Islet of Langerhans (tissue), 1 donor: ENCODE measurements at regions not wholly inside any gene's neighbourhood (a gene's known extent, or its start where the extent isn't known, plus 50 kb on each side); places are given as distances from the start of the nearest gene placed in this dataset.
"Not testable (repeated sequence)": the region's sequence is repeated elsewhere in the genome, so short reads cannot be mapped to it uniquely, and the experiment has no call there.

Source experiments
- FAIRE-seq: peaks from one replicate; lab custom pipeline; 2011; peaks lifted over from hg19 to GRCh38; lab: Jason Lieb, UNC

DNA sequence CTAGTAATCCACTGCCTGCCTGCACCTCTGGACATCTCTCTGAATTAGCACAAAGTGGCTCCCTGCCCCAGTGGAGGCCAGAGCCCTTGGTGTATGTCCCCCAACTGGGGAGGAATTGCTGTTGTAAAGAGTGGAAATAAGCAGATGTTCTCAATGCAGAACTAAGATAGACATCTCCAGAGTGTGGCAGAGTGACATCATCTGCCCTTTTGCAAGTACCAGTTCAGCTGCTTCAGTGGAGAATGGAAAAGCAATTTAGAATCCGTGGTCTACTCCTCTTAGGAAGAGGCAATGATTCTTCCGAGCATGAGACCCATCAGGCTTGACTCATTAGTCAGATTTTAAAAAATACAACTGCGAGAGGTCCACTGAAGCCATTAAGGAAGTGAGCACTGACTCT lies 1512.0 kb upstream of the GOT2 start:
- FAIRE-seq = no peak

DNA sequence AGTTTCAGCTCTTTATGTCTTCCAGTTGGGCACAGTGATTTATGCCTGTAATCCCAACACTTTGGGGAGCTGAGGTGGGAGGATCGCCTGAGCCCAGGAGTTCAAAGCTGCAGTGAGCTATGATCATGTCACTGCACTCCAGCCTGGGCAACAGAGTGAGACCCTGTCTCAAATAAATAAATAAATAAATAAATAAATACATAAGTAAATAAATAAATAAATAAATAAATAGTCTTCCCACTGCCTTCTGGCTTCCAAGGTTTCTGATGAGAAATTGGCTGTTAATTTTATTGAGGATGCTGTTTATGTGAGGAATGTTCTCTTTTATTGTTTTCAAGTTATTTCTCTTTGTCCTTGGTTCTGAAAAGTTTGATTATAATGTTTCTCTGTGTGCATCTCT lies 1507.6 kb upstream of the GOT2 start:
- FAIRE-seq = no peak

DNA sequence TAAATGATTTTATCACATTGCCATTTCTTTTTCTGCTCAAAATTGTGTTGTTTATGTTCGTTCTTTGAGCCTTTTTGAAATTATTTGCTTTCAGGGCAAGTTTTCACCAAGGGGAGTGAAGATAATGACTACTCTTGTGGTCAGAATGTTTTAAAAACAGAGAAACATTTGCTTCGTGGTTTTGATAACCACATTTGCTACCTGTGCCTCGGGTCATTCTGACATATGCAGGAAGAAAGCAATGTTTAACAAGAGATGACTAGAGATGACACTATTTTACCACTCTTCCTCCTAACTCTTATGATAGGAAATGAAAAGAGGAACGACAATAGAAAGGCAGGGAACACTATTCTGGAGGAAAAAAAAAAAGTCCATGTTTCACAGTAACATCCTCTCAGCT lies 1496.5 kb upstream of the GOT2 start:
- no peak for FAIRE-seq

DNA sequence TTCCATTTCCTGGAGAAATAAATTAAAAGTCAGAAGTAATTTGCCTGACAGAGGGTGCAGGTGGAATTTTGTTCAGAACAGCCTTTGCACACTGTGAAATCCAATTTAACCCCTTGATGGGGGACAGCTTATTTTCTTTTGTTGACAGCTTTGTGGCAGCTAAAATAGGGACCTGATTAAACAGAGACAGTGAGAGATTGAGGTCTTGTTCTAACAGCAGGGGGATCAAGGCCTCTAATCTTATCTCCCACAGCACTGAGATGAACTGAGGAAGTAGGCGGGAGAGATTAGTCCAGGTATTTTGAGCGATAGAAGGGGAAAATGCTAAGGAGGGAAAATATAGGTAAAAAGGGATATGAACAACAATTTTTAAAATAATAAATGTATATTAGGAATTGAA lies 1491.4 kb upstream of the GOT2 start:
- FAIRE-seq = no peak

DNA sequence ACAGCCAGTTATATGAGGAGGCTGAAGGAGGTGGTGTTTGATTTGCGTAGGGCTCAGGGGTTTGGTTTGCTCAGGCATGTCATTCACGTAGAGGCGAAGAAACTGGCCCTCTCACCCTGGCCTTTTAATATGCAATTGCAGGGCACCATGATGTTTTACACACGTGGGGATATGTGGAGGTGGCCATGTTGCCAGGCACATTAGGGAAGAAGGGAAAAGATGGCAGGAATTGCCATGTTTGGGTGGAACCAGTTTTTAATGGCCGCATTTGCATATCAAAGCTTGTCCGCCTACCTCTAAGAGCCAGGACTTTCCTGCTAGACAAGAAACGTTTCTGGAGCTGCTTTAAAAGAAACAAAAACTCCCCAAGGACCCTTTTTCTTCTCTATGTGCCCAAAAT lies 1483.7 kb upstream of the GOT2 start:
- FAIRE-seq = no peak

DNA sequence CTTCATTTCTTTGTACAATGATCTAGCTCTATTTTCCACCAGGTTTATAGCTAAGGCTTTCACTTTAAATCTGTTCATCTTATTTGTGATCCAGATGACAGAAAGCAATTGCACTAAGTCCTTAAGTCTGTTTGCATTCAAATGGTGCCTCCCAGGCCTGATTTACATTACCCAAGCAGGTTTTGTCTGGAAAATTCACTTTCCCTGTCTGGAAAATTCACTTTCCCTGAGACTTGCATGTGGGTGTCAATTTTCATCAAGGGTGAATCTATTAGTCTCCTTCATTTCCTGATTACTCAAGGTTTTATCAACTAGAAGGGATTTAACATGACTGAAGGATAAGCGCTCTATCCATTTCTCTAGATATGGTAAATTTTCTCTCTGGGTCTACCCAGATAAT lies 1480.2 kb upstream of the GOT2 start:
- no peak for FAIRE-seq

DNA sequence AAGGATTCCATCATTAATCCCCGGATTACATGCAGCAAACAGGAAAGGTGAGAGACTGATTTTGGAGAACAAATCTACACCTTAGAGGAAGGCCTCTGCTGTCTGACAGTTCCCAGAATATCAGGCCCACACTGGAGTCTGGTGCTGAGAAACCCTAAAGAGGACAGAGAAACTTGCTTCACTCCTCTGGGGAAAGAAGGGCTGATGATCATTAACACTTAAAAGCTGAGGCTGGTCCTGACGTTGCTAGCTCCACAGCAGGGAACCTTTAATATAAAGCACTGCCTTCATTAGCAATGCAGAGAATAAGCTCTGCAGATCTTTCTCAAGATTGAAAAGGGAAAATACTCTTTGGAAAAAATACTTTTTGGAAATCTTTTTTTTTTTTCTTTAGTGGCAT lies 1472.4 kb upstream of the GOT2 start:
- no peak for FAIRE-seq

DNA sequence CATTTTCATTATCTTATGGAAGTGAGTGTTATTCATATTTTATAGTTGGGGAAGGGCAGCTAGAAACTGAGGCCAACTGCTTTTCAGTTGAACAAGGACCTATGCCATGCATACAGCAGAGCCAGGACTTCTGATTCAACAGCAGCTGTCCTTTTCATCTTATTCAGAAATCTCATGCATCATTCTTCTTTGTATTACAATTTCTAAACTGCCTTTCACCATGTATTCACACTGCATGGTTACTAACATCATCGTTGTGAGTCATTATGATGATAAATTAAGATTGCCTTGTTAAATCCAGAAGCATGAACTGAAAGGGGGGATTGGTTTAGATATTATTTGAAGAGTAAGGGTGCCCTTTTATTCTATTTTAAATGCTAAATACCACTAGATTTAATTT lies 1470.1 kb upstream of the GOT2 start:
- FAIRE-seq = no peak

DNA sequence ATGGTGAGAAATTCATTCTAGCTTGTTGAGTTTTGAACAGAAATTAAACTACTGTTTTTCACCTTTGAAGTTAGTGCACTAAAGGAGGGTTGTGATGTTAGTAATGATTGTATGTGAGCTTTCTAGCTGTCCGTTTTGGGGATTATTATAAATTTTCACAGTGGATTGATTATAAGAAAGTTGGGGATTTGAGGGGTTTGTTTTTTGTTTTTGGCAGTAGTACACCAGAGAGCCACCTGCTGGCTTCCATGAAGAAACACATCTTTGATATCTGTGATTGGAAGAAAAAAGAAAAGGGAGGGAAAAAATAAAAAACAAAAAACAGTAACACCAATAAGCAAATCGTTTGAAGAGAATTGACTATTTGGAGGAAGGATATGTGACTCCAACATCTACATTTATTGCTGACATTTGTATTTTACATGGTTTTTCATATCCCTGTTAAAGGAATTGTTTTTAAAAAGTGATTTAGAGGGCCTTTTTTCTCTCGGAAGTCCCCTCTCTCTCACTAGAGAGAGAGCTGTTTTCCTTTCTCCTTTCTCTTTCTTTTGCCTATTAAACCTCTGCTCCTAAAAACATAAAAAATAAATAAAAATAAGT lies 1469.5 kb upstream of the GOT2 start:
- peak; percentile 56 for FAIRE-seq

DNA sequence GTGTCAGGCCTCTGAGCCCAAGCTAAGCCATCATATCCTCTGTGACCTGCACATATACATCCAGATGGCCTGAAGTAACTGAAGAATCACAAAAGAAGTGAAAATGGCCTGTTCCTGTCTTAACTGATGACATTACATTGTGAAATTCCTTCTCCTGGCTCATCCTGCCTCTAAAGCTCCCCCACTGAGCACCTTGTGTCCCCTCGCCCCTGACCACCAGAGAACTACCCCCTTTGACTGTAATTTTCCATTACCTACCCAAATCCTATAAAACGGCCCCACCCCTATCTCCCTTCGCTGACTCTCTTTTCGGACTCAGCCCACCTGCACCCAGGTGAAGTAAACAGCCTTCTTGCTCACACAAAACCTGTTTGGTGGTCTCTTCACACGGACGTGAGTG lies 1466.6 kb upstream of the GOT2 start:
- not testable (repeated sequence) for FAIRE-seq

DNA sequence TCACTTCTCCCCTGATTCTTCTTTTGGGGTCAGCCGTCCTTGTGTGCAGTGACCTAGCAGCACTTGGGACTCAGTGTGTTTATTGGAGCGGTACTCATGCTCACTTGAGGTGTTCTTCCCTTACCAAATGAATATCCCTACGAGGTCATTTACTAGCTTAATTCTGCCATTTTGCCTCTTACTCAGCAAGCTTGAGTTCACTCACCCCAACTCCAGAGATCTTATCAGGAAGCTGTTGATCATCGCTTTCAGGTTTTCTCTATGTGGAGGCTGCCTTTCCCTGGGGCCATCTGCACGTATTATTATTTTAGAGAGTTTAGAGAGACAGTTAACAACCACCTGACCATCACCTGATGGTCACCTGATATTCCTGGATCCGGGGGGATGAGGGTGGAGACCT lies 1466.0 kb upstream of the GOT2 start:
- no peak for FAIRE-seq

DNA sequence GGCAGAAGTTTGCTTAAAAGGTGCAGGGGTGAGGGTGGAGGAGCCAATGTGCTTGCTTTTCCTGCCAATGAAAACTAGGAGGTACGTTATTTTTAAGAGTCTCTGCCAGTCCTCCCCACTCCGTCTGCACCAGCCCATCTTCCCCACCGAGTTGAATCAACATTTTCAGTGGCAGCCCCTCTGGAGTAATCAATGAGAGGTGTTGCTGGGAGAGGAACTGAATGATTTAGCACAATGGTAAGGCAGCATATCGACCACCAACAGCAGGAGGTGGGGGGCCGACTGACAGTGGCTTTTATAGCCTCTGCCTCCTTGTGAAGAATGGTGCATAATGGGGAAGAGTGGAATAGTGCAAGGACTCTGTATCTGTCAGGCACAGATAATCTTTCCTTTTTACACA lies 1465.0 kb upstream of the GOT2 start:
- no peak for FAIRE-seq

DNA sequence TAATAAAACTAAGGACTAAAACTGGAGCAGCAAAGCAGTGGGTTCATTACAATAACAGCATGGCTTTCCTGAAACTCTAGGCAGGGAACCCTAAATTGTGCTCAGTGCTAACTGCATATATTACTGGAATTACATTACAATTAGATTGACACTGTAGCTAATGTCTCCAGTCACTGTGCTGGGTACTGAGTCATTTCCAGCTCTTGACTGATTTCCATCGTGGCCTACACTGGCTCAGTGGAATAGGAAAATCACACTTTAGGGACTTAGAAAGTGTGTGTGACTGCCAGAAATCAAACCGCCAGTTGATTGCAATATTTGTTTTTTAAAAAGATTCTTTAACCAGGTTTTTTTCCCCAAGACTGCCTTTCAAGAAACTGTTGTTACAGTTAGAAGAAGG lies 1447.4 kb upstream of the GOT2 start:
- no peak for FAIRE-seq

DNA sequence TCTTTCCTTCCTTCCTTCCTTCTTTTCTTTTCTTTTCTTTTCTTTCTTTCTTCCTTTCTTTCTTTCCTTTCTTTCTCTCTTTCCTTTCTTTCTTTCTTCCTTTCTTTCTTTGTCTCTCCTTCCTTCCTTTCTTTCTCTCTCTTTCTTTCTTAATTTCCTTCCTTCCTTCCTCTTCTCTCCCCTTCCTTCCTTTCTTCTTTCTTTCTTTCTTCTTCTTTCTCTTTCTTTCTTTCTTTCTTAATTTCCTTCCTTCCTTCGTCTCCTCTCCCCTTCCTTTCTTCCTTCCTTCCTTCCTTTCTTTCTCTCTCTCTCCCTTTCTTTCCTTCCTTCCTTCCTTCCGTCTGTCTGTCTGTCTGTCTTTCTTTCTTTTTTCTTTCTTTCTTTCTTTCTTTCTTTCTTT lies 1446.5 kb upstream of the GOT2 start:
- no peak for FAIRE-seq

DNA sequence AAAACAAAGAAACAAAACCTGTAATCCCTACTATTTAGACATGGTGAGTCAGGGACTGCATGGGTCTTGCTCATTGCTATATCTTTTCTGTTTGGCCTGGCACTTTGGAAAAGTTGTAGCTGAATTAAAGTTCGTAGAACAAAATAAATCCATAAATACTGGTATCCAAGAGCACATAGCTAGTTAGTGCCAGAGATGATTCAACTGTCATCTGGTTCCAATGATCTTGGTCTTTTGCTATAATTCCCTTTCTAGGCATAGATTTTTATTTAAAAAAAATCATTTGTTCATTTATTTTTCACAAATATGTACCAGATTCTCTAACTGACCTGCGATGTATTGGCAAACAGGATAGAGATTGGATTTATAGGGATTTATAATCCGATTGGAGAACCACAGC lies 1436.1 kb upstream of the GOT2 start:
- no peak for FAIRE-seq

DNA sequence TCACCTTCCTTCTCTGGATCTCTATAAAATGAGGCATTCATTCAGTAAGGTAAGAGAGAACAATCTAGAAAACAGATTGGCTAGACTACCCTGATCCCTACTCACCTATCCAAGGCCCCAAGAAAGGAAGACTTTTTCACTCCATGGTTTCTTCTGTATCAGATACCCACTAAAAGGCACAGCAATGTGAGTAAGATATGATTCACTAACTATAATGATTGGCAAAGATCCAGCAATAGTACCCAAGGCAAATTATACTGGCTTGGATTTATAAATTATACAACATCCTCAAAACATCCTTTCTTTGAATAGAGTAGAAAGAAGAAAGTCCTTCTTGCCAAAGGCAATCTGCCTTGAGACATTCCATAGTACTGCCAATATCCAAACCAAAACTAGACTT lies 1432.0 kb upstream of the GOT2 start:
- no peak for FAIRE-seq

DNA sequence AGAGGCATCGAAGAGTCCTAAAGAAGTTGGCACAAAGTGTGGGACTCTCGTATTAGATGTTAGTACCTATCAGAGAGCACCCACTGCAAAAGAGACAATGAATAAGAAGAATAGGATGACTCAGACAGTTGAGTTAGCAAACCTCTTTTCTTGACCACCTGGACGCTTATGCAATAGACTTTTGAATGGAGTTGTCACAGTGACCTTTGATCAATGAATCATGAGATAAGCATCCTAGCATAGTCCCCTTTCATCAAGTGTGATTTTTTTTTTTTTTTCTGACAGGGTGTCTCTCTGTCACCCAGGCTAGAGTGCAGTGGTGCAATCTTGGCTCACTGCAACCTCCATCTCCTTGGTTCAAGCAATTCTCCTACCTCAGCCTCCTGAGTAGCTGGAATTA lies 1417.9 kb upstream of the GOT2 start:
- FAIRE-seq = no peak

DNA sequence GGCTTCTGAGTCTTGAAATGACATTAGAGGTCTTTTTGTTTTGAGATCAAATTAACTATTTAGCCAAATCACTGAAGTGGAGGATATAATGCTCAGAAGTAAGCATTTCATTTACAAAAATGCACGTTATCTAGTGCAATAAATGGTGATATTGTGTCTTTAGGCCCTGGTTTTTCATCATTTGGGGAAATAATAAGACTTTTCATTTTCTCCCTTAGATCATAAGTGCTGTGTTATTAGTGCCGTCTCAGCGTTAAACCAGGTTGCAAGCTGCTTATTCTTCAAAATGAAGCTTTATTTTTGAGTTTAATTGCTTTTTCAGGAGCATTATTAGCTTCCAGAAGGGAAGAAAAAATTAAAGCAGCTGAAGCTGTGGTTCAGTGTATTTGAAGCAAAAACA lies 1416.8 kb upstream of the GOT2 start:
- no peak for FAIRE-seq

DNA sequence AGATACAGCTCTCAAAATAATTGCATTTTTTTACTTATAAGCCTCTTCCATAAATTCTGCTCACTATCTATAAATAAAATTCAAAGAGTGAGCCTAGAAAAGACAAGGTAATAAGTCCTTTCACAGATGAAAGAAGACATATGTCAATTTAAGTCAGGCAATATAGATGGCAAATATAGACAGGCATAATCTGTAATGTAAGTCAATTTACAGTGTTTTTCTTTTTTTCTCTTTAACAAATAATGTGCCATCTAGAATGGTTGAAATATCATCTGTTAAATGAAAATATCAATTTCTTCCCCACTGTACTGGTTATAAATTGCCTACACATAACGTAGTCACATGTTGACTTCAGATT lies 1409.2 kb upstream of the GOT2 start:
- FAIRE-seq = no peak

DNA sequence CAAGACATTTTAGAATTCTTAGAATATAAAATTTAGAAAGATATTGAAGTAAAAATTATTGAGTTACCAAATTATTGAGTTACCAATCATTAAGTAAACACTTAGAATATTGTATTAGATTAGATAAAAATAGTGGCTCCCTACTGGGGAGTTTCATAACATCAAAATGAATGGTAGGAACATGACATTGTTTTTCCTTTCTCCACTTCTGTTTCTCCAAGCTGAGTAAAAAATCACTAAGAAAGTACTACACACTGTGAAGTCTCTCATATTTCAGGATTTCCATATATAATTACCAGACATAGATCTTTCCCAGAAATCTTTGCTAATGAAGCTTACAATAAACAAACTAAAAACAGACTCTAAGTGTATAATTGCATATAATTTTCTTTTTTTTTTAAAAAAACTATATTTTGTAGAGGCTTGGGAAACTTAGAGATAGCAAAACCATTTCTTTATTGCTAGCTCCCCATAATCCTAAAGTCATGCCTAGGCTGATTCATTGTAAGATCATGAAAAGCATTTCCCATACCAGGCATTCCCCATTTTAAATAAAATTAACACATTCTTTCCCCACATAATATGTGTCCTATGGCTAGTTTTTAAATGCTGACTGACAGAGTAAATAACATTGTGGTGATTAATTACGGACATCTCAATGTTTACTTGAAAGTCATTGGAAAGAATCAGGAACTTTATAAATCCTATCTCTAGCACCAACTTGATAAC lies 1408.7 kb upstream of the GOT2 start:
- no peak for FAIRE-seq

DNA sequence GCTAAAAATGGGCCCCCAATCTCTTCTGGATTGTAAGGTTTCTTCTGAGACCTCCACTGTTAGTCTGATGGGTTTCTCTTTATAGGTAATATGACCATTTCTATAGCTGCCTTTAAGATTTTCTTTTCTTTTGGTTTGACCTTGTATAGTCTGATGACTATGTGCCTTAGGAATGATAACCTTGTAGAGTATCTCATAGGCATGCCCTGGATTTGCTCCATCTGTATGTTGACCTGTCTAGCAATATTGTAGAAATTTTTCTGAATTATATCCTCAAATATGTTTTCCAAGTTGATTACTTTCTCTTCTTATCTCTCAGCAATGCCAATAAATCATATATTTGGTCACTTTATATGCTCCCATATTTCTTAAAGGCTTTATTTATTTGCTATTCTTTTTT lies 1403.8 kb upstream of the GOT2 start:
- FAIRE-seq = no peak

DNA sequence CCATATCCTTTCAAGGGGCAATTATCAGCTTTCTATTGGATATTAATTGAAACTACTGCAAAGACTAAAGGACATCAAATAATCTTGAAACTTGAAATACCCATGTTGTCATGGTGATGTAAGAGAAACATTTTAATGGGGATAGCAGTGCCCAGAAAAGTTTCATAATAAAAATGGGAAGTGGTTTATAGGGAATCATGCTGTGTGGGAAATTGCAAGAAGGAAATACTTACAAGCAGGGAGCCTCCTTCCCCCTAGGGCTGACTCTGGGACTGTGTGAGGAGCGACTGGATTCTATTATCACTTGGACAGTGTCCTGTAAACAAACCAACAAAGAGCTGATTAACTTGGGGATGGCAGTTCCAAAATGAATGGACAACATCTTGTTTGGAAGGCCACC lies 1393.1 kb upstream of the GOT2 start:
- FAIRE-seq = no peak

DNA sequence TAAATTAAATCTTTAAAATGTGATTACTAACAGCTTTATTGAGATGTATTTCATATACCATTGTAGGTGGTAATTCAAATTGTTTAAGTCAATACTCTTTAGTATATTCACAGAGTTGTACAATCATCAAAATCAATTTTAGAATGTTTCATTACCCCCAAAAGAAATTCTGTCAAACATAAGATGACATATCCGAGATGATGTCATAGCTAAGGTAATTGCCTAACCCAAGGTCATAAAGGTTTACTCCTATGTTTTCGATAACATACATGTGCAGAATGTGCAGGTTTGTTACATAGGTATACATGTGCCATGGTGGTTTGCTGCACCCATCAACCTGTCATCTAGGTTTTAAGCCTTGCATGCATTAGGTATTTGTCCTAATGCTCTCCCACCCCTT lies 1392.0 kb upstream of the GOT2 start:
- FAIRE-seq = not testable (repeated sequence)

DNA sequence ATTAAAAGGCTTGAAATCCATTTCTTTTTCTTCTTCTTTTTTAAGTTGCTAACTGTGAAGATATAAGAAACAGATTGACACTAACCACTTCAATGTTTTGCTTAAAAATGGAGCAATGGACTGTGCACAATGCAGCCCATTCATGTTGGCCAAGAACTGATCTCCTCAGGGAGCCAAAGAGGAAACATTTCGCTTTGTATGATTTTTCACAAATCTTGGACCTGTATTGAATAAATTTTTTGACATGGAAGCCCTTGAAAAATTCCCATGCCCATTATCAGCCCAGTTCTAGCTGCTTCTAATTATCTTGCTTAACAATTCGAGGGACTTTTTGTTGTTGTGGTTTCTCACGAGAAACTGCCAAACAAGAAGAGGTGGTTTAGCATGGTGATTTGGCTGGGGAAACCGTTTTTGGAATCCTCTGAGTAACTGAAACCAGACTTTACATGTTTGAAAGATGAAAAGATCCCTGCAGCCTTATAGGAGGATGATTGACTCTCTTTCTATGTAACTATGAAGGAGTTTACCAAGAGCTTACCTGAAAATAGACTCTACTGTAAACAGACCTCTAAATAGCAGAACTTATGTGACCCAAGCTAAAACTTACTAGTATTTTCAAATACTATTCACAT lies 1389.4 kb upstream of the GOT2 start:
- FAIRE-seq = no peak
